ENCODE measurements at regions not wholly inside any gene's neighbourhood (a gene's known extent, or its start where the extent isn't known, plus 50 kb on each side); places are given as distances from the start of the nearest gene placed in this dataset.

DNA sequence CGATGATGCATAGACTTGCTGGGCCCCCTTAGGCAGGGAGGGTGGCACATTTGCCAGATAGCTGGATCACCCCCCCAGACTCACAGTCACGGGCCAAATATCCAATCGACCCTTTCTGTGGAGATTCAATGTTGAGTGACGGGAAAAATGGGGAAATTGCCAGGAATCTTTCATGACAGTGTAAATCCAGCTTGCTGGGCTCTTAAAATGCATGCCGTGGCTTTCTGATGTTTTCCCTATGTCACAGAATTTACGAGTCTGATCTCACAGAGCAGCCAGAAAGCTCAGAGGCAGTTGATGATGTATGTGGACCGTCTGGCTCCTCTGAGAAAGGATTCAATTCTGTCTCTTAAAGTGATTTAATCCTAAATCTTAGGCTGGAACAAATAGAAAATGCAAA is 150.1 kb upstream of the ZNF644 start:
- TF ChIP-seq, protein P1, sequence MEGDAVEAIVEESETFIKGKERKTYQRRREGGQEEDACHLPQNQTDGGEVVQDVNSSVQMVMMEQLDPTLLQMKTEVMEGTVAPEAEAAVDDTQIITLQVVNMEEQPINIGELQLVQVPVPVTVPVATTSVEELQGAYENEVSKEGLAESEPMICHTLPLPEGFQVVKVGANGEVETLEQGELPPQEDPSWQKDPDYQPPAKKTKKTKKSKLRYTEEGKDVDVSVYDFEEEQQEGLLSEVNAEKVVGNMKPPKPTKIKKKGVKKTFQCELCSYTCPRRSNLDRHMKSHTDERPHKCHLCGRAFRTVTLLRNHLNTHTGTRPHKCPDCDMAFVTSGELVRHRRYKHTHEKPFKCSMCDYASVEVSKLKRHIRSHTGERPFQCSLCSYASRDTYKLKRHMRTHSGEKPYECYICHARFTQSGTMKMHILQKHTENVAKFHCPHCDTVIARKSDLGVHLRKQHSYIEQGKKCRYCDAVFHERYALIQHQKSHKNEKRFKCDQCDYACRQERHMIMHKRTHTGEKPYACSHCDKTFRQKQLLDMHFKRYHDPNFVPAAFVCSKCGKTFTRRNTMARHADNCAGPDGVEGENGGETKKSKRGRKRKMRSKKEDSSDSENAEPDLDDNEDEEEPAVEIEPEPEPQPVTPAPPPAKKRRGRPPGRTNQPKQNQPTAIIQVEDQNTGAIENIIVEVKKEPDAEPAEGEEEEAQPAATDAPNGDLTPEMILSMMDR (IDR thresholded peaks at IDR 0.05; ENCODE audit: low read depth, low read length) = no peak
- no peak for TF ChIP-seq MYC (IDR thresholded peaks at IDR 0.05; ENCODE audit: low read depth, low read length)
- TF ChIP-seq POLR2A (IDR thresholded peaks at IDR 0.05; ENCODE audit: extremely low read depth, insufficient read length) = no peak
- TF ChIP-seq, protein P2, sequence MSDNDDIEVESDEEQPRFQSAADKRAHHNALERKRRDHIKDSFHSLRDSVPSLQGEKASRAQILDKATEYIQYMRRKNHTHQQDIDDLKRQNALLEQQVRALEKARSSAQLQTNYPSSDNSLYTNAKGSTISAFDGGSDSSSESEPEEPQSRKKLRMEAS (IDR thresholded peaks at IDR 0.05; ENCODE audit: low read depth, low read length) = no peak
- DNase-seq (ENCODE audit: low read depth) = no peak
- H3K4me3 ChIP-seq (ENCODE audit: low read depth, low read length) = no peak overlapping the region

DNA sequence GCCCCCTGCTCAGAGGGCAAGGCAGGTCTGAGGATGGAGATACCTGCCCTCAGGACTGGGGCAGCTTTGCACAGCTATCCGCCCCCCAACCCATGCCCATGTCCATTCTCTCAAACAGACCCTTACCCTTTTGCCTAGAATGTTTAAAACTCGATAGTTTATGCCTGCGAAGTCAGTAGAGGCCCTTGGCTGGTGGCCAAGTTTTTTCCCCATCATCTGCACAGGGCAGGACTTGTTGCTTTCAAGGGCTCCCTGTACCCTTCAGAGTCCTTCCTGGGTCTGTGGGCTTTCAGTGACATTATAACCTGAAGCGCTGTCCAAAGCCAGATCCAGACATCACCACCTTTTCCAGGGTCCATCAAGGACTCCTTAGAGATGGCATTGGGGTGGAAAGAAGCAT is 148.7 kb upstream of the ZNF644 start:
- DNase-seq (ENCODE audit: low read depth) = no peak
- TF ChIP-seq MYC (IDR thresholded peaks at IDR 0.05; ENCODE audit: low read depth, low read length) (no peak), POLR2A (IDR thresholded peaks at IDR 0.05; ENCODE audit: extremely low read depth, insufficient read length) (no peak)
- TF ChIP-seq, protein P2 (IDR thresholded peaks at IDR 0.05; ENCODE audit: low read depth, low read length) = no peak
- TF ChIP-seq, protein P1 (IDR thresholded peaks at IDR 0.05; ENCODE audit: low read depth, low read length) = no peak
- no peak overlapping the region for H3K4me3 ChIP-seq (ENCODE audit: low read depth, low read length)

DNA sequence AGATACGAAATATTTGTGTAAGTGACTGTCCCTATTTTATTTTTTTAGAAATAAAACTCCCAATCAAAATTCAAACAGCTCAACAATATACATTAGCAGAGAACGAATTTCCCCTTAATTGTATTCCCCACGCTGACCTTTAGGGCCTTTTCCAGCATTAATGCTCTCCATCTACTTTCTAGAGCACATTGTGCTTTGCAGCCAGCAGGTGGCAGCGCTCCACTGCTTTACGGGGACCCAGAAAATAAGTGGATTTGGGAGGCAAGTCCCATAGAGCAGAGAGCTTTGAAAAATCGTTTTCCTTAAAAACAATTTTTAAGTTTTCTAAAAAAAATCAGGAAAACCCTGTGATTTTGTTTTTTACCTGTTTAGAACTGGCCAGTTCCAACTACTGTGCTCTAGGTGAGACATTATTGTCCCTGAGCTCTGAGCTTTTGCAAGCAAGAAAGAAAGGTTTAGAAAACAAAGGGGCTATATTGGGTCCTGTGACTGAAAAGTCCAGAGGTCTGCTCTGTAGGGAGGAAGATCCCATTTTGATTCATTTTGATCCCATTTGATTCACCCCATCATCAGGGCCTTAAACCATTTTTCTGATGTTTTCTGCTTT is 144.4 kb upstream of the ZNF644 start:
- TF ChIP-seq, protein P2 (IDR thresholded peaks at IDR 0.05; ENCODE audit: low read depth, low read length) = no peak
- TF ChIP-seq, protein P1 (IDR thresholded peaks at IDR 0.05; ENCODE audit: low read depth, low read length) = peak; percentile 75
- peak; percentile 62 for DNase-seq (ENCODE audit: low read depth)
- no peak overlapping the region for H3K4me3 ChIP-seq (ENCODE audit: low read depth, low read length)

DNA sequence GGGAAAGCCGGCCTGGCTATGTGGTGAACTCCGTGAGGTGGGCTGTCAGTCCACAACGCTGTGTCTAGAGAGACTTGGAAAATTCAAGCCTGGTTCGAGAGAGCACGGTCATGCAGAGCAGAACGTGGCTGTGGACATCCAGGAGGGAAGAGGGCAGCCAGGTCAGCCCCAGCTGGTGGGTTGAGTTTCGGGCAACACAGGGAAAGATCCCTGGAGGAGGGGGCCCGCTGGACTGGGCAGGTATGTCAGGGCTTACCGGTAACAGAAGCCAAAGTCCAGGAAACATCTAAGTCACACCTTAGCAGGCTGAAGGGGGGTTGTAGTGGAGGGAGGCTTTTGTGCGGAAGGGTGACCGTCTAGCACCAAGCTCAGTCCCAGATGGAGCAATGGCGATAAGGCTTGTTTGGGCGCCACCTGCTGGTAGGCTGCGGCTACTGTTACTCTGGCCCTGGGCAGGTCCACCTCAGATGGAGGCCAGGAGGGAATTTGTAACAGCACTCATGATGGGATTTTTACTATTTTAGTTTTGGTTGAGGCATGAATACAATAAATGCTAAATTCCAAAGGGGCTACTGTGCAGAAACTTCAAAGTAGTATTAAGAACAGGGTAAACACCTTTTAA is 143.3 kb upstream of the ZNF644 start:
- TF ChIP-seq POLR2A (IDR thresholded peaks at IDR 0.05; ENCODE audit: extremely low read depth, insufficient read length) = no peak
- TF ChIP-seq MYC (IDR thresholded peaks at IDR 0.05; ENCODE audit: low read depth, low read length) = peak; percentile 33; the same call in 1 of the 2 replicates
- TF ChIP-seq, protein P1 (IDR thresholded peaks at IDR 0.05; ENCODE audit: low read depth, low read length) = peak; percentile 95
- TF ChIP-seq, protein P2 (IDR thresholded peaks at IDR 0.05; ENCODE audit: low read depth, low read length) = 0 out of 2 replicates have a peak, but pooled peaks have one; percentile 24

DNA sequence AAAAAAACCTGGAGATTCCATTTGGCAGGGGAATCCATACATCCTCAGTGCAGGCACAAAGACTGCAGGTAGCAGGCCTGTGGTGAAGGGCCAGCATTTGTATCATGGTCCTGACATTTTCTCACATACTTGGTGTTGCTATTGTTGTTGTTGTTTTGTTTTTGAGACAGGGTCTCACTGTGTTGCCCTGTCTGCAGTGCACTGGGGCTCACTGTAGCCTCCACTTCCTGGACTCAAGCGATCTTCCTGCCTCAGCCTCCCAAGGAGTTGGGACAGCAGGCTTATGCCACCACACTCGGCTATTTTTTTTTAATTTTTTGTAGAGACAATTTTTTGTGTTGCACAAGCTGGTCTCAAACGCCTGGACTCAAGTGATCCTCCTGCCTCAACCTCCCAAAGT is 140.8 kb upstream of the ZNF644 start:
- no peak for TF ChIP-seq MYC (IDR thresholded peaks at IDR 0.05; ENCODE audit: low read depth, low read length)
- no peak for TF ChIP-seq POLR2A (IDR thresholded peaks at IDR 0.05; ENCODE audit: extremely low read depth, insufficient read length)
- TF ChIP-seq, protein P2 (IDR thresholded peaks at IDR 0.05; ENCODE audit: low read depth, low read length) = no peak
- TF ChIP-seq, protein P1 (IDR thresholded peaks at IDR 0.05; ENCODE audit: low read depth, low read length) = no peak
- no peak overlapping the region for H3K4me3 ChIP-seq (ENCODE audit: low read depth, low read length)
- DNase-seq (ENCODE audit: low read depth) = no peak

More for the DNA sequence above, 143.3 kb upstream of the ZNF644 start:
- peak; percentile 66 for DNase-seq (ENCODE audit: low read depth)
- H3K4me3 ChIP-seq (ENCODE audit: low read depth, low read length) = no peak overlapping the region
